ENCODE measurements at regions not wholly inside any gene's neighbourhood (a gene's known extent, or its start where the extent isn't known, plus 50 kb on each side); places are given as distances from the start of the nearest gene placed in this dataset.

GRCh38 chr5:4250254-4250653 lies 654.6 kb downstream of the IRX1 start:
- no peaks in the 10 kb centered on the region for H3K27me3 ChIP-seq
- no peak overlapping the region for H3K4me3 ChIP-seq
- no peaks in the 10 kb centered on the region for H3K9me3 ChIP-seq
- H3K4me1 ChIP-seq, result no peaks in the 10 kb centered on the region
- 60 to 76% methylated on average over 1 to 4 of the region's 4 CpGs for WGBS, 2 donors (ENCODE audit: low coverage in 1 of 2)
- TF ChIP-seq POLR2AphosphoS5 (IDR thresholded peaks at IDR 0.05) (no peak), POLR2A (IDR thresholded peaks at IDR 0.05) (no peak), EP300 (IDR thresholded peaks at IDR 0.05) (no peak), CTCF (IDR thresholded peaks at IDR 0.05) (no peak)
- H3K36me3 ChIP-seq, result no peaks in the 10 kb centered on the region
- no peak for ATAC-seq
- H3K27ac ChIP-seq, result no peak overlapping the region

- 26 to 52% methylated on average over 4 of the region's 4 CpGs for WGBS, 2 donors (ENCODE audit: low coverage in 1 of 2)
- Histone ChIP-seq H3K9me3 (no peaks in the 10 kb centered on the region), H3K4me3 (no peak overlapping the region), H3K36me3 (no peaks in the 10 kb centered on the region), H3K4me1 (no peaks in the 10 kb centered on the region), H3K27me3 (no peaks in the 10 kb centered on the region), H3K27ac (no peak overlapping the region)
- no peak for ATAC-seq
- TF ChIP-seq EP300 (IDR thresholded peaks at IDR 0.05), result no peak
- no peak for TF ChIP-seq POLR2AphosphoS5 (IDR thresholded peaks at IDR 0.05)
- no peak for TF ChIP-seq CTCF (IDR thresholded peaks at IDR 0.05)
- TF ChIP-seq POLR2A (IDR thresholded peaks at IDR 0.05), result no peak
Measured at GRCh38 chr5:4252385-4252784, 656.8 kb downstream of the IRX1 start.

GRCh38 chr5:4254736-4255135 lies 659.1 kb downstream of the IRX1 start:
- no peaks in the 10 kb centered on the region for H3K9me3 ChIP-seq
- 93 to 97% methylated on average over 6 of the region's 6 CpGs for WGBS, 2 donors (ENCODE audit: low coverage in 1 of 2)

GRCh38 chr5:4255441-4255840 lies 659.8 kb downstream of the IRX1 start:
- Histone ChIP-seq H3K9me3 (peaks cover 0 to 2% (median 0%) of the 10 kb centered on the region in 3 donors), H3K4me1 (no peaks in the 10 kb centered on the region), H3K27me3 (no peaks in the 10 kb centered on the region), H3K4me3 (no peak overlapping the region), H3K27ac (no peak overlapping the region), H3K36me3 (no peaks in the 10 kb centered on the region)
- ATAC-seq, result no peak
- TF ChIP-seq EP300 (IDR thresholded peaks at IDR 0.05) (no peak), CTCF (IDR thresholded peaks at IDR 0.05) (no peak)
- WGBS, 2 donors (ENCODE audit: low coverage in 1 of 2), result 84% methylated on average over 4 of the region's 4 CpGs; no CpG with 5 or more reads in 1 of the 2 donors

More at GRCh38 chr5:4254736-4255135, 659.1 kb downstream of the IRX1 start:
- H3K27ac ChIP-seq, result no peak overlapping the region
- ATAC-seq, result no peak
- no peak overlapping the region for H3K4me3 ChIP-seq
- H3K27me3 ChIP-seq, result no peaks in the 10 kb centered on the region
- H3K36me3 ChIP-seq, result no peaks in the 10 kb centered on the region
- H3K4me1 ChIP-seq, result no peaks in the 10 kb centered on the region
- TF ChIP-seq EP300 (IDR thresholded peaks at IDR 0.05) (no peak), POLR2AphosphoS5 (IDR thresholded peaks at IDR 0.05) (no peak), POLR2A (IDR thresholded peaks at IDR 0.05) (no peak), CTCF (IDR thresholded peaks at IDR 0.05) (no peak)

- Histone ChIP-seq H3K27me3 (no peaks in the 10 kb centered on the region), H3K36me3 (no peaks in the 10 kb centered on the region), H3K27ac (no peak overlapping the region), H3K4me1 (no peaks in the 10 kb centered on the region), H3K9me3 (peaks cover 0 to 9% (median 0%) of the 10 kb centered on the region in 3 donors), H3K4me3 (no peak overlapping the region)
- TF ChIP-seq CTCF (IDR thresholded peaks at IDR 0.05), result no peak
- TF ChIP-seq POLR2A (IDR thresholded peaks at IDR 0.05), result no peak
- no peak for TF ChIP-seq POLR2AphosphoS5 (IDR thresholded peaks at IDR 0.05)
- TF ChIP-seq EP300 (IDR thresholded peaks at IDR 0.05), result no peak
- WGBS, 2 donors (ENCODE audit: low coverage in 1 of 2), result 74 to 85% methylated on average over 3 to 4 of the region's 4 CpGs
- no peak for ATAC-seq
Measured at GRCh38 chr5:4258170-4258569, 662.5 kb downstream of the IRX1 start.
